ENCODE measurements at regions not wholly inside any gene's neighbourhood (a gene's known extent, or its start where the extent isn't known, plus 50 kb on each side); places are given as distances from the start of the nearest gene placed in this dataset.
A peak's percentile ranks its signal among the peaks of the same experiment; 100 is the strongest.

DNA sequence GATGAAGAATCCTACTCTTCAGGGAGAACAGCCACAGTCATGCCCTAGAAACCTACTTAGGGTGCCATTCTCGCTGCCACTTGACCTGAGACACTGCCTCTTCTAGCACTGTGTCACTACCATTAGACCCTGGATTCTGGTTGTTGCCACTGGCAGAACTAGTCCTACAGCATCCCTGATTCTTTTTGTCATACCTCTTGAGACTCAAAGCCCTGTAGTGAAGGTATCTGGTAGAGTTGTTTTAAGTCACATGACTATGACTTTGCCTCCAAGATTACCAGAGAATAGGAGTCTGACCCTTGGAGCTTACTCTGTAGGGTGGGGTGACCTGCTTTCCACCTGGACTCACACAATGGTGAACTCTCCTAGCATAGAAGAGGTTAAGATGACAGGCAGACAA, 296.7 kb downstream of the TNS1 start:
- no peaks in the 10 kb centered on the region for H3K27me3 ChIP-seq (replicated peaks; ENCODE audit: control insufficient read depth, insufficient read depth, low read length)

DNA sequence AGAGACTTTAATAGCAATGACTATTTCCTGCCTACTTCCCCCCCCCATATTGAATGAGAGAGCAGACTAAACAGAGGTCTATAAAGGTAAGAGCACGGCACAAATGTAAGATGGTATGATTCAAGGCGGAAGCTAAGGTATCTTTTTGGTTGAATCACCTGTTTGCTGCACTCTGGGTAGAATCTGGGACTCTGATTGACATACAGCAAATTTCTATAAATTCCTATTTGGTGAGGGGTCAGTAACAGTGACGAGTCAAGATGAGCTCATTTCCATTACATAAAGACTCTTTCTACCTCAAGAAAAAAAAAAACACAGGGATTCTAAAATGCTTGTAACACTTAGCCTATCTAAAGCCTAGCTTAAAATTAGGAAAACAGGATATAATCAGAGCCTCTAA, 297.3 kb downstream of the TNS1 start:
- no peak overlapping the region for H3K9ac ChIP-seq (ENCODE audit: low read length)
- H3K4me3 ChIP-seq (ENCODE audit: low read length): no peak overlapping the region

More for the DNA sequence above, 296.7 kb downstream of the TNS1 start:
- no peaks in the 10 kb centered on the region for H3K36me3 ChIP-seq (ENCODE audit: control insufficient read depth, insufficient read depth, low read length, severe bottlenecking)
- peaks cover 24% of the 10 kb centered on the region for H3K4me1 ChIP-seq (ENCODE audit: control insufficient read depth, insufficient read depth, low read length)
- no peak overlapping the region for H3K9ac ChIP-seq (ENCODE audit: low read length)
- no peak for DNase-seq (ENCODE audit: low read depth)
- H3K9me3 ChIP-seq (ENCODE audit: control insufficient read depth, low read length): no peaks in the 10 kb centered on the region
- no peak overlapping the region for H3K4me3 ChIP-seq (ENCODE audit: low read length)

DNA sequence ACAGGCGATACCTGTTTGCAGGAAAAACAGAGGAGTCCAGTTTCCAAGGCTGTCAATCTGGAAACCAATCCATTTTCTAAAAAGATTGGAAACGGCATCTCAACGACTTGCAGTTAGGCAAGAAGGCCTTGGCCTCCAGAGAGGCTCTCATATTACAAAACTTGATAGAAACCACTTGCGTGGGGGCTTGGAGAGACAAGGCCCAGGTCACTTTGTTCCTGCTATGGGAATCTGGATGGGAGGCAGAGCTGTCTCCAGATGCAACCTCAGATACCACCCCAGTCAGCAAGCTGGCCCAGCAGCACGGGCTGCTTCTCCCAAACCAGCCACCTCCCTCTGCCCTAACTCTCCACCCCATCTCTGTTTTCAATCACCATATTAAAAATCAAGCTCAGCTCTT, 298.8 kb downstream of the TNS1 start:
- no peak overlapping the region for H3K4me3 ChIP-seq (ENCODE audit: low read length)
- peaks cover 10% of the 10 kb centered on the region for H3K4me1 ChIP-seq (ENCODE audit: control insufficient read depth, insufficient read depth, low read length)
- H3K9me3 ChIP-seq (ENCODE audit: control insufficient read depth, low read length): no peaks in the 10 kb centered on the region
- no peak overlapping the region for H3K9ac ChIP-seq (ENCODE audit: low read length)
- no peaks in the 10 kb centered on the region for H3K27me3 ChIP-seq (replicated peaks; ENCODE audit: control insufficient read depth, insufficient read depth, low read length)
- DNase-seq (ENCODE audit: low read depth): no peak
- no peaks in the 10 kb centered on the region for H3K36me3 ChIP-seq (ENCODE audit: control insufficient read depth, insufficient read depth, low read length, severe bottlenecking)

More for the DNA sequence above, 297.3 kb downstream of the TNS1 start:
- Histone ChIP-seq H3K9me3 (ENCODE audit: control insufficient read depth, low read length) (no peaks in the 10 kb centered on the region), H3K4me1 (ENCODE audit: control insufficient read depth, insufficient read depth, low read length) (peaks cover 17% of the 10 kb centered on the region), H3K36me3 (ENCODE audit: control insufficient read depth, insufficient read depth, low read length, severe bottlenecking) (no peaks in the 10 kb centered on the region), H3K27me3 (replicated peaks; ENCODE audit: control insufficient read depth, insufficient read depth, low read length) (no peaks in the 10 kb centered on the region)
- DNase-seq (ENCODE audit: low read depth): no peak

DNA sequence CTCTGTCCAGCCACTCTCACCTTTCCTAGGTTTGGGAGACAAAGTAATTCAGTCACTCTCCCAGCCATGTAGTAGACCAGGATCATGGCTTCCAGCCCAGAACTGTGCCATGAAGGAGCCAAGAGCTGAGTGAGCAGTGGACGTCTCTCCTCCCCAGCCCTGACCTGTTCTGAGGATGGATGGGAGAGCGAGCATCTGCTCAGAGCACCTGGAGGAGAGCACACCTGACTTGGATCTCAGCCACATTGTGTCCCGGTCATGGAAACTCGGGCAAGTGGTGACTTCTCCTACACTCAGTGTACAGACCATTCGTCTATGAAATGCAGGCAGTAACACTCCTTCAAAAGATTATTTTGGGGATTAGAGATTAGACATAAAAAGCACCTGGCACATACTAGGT, 299.7 kb downstream of the TNS1 start:
- Histone ChIP-seq H3K36me3 (ENCODE audit: control insufficient read depth, insufficient read depth, low read length, severe bottlenecking) (no peaks in the 10 kb centered on the region), H3K27me3 (replicated peaks; ENCODE audit: control insufficient read depth, insufficient read depth, low read length) (no peaks in the 10 kb centered on the region), H3K4me3 (ENCODE audit: low read length) (no peak overlapping the region), H3K4me1 (ENCODE audit: control insufficient read depth, insufficient read depth, low read length) (peaks cover 10% of the 10 kb centered on the region), H3K9ac (ENCODE audit: low read length) (no peak overlapping the region), H3K9me3 (ENCODE audit: control insufficient read depth, low read length) (no peaks in the 10 kb centered on the region)
- DNase-seq (ENCODE audit: low read depth): no peak

DNA sequence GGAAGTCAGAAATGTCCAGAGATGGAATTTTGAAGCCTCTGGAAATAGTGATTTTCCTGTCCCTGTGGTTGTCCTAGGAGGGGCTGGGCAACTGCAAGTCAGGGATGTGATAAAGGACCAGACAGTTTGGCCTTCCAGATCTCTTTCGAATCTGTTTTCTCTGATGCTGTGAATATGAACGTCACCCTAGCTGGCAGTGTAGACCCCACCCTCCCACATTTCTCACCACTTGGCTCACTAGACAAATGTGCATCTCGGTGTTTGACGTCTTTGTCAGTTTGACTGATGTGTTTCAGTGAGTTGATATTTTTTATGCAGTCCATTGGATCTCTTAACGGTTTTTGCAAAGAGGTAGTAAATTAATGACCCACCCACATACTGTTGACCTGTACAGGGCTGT, 301.2 kb downstream of the TNS1 start:
- no peaks in the 10 kb centered on the region for H3K9me3 ChIP-seq (ENCODE audit: control insufficient read depth, low read length)
- no peaks in the 10 kb centered on the region for H3K36me3 ChIP-seq (ENCODE audit: control insufficient read depth, insufficient read depth, low read length, severe bottlenecking)
- H3K9ac ChIP-seq (ENCODE audit: low read length): no peak overlapping the region
- no peak for DNase-seq (ENCODE audit: low read depth)
- H3K4me3 ChIP-seq (ENCODE audit: low read length): no peak overlapping the region
- no peaks in the 10 kb centered on the region for H3K4me1 ChIP-seq (ENCODE audit: control insufficient read depth, insufficient read depth, low read length)
- no peaks in the 10 kb centered on the region for H3K27me3 ChIP-seq (replicated peaks; ENCODE audit: control insufficient read depth, insufficient read depth, low read length)

DNA sequence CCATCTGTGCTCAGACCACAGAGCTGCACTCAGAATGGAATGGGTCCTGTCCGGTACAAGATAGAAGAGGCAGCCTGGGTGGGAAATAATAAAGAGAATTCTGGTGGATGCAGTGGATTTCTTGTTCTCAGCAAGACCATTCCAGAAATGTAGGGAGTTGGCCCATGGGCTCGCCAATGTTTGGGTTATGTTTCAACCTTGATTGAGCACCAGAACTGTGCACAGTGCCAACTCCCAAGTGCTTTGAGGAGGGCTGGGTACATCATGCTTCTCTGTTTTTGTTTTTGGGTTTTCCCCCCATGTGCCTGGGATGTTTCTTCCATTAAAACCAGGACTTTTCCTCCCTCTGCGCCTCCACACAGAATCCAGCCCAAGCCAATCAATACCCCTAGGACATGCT, 304.1 kb downstream of the TNS1 start:
- Histone ChIP-seq H3K9me3 (ENCODE audit: control insufficient read depth, low read length) (no peaks in the 10 kb centered on the region), H3K4me3 (ENCODE audit: low read length) (no peak overlapping the region), H3K9ac (ENCODE audit: low read length) (no peak overlapping the region), H3K27me3 (replicated peaks; ENCODE audit: control insufficient read depth, insufficient read depth, low read length) (no peaks in the 10 kb centered on the region), H3K4me1 (ENCODE audit: control insufficient read depth, insufficient read depth, low read length) (peaks cover 16% of the 10 kb centered on the region), H3K36me3 (ENCODE audit: control insufficient read depth, insufficient read depth, low read length, severe bottlenecking) (no peaks in the 10 kb centered on the region)
- no peak for DNase-seq (ENCODE audit: low read depth)

DNA sequence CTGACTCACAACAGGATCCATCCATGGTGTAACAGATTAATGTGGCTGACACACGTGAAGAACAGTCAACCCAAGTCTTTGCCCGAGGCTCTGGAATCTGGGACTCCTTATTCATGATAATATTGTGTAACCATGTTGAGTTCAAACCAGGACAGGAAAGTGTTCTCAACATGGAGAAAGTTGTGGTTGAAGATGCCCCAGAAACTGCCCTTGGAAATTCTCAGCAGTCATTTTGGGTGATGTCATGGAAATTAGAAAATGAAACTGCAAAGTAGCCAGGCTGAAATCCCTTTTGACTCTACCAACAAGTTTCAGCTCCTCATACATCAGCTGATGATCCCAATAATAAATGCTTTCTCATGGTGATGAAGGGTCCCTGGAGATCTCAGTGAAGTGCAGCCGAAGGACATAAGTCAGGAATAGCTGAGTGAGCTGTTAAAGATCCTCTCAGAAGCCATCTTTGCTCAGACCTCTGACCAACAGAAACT, 307.7 kb downstream of the TNS1 start:
- peak overlapping the region; percentile 30 for H3K4me3 ChIP-seq (ENCODE audit: low read length)
- no peaks in the 10 kb centered on the region for H3K27me3 ChIP-seq (replicated peaks; ENCODE audit: control insufficient read depth, insufficient read depth, low read length)
- H3K9ac ChIP-seq (ENCODE audit: low read length): peak overlapping the region; percentile 59
- DNase-seq (ENCODE audit: low read depth): peak; percentile 99
- peaks cover 29% of the 10 kb centered on the region for H3K4me1 ChIP-seq (ENCODE audit: control insufficient read depth, insufficient read depth, low read length)
- no peaks in the 10 kb centered on the region for H3K9me3 ChIP-seq (ENCODE audit: control insufficient read depth, low read length)
- H3K36me3 ChIP-seq (ENCODE audit: control insufficient read depth, insufficient read depth, low read length, severe bottlenecking): no peaks in the 10 kb centered on the region

DNA sequence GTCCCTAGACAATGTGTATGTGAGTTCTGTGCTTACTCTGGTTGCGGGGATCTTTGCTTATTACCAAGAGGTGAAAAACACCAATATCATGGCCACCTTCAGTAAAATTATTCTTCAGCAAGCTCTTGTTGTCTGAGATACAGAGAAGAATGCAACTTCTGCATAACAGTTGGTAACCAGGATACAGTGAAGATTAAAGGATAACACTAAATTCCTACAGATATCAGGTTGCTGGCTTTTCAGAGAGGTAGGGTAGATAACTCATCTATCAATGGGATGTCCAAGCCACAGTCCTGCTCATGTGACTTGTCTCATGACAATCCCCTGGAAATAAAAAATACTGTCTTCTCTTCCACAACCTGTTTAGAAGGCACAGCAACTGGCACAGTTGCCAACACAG, 308.5 kb downstream of the TNS1 start:
- Histone ChIP-seq H3K9me3 (ENCODE audit: control insufficient read depth, low read length) (no peaks in the 10 kb centered on the region), H3K4me1 (ENCODE audit: control insufficient read depth, insufficient read depth, low read length) (peaks cover 29% of the 10 kb centered on the region), H3K27me3 (replicated peaks; ENCODE audit: control insufficient read depth, insufficient read depth, low read length) (no peaks in the 10 kb centered on the region), H3K36me3 (ENCODE audit: control insufficient read depth, insufficient read depth, low read length, severe bottlenecking) (no peaks in the 10 kb centered on the region), H3K4me3 (ENCODE audit: low read length) (no peak overlapping the region), H3K9ac (ENCODE audit: low read length) (peak overlapping the region; percentile 0)
- DNase-seq (ENCODE audit: low read depth): no peak

DNA sequence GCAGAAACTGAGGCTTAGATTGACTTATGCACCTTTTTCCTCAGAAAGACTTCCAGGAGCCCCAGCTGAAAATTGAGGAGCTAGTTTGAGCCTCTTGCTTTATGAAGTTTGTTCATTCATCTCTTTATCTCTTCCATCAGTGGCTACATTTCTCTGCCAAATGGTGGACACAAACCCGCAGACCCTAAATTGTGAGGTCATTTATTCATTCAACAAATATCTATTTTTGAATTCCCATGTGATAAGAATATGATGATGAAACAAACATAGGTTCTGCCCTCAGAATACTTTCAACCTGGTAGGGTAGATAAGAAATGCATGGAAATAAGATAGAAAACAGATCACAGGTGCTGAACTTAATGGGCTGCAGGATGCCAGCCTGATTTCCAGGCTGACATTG, 309.4 kb downstream of the TNS1 start:
- Histone ChIP-seq H3K4me1 (ENCODE audit: control insufficient read depth, insufficient read depth, low read length) (peaks cover 34% of the 10 kb centered on the region), H3K4me3 (ENCODE audit: low read length) (no peak overlapping the region), H3K9ac (ENCODE audit: low read length) (no peak overlapping the region), H3K9me3 (ENCODE audit: control insufficient read depth, low read length) (no peaks in the 10 kb centered on the region), H3K36me3 (ENCODE audit: control insufficient read depth, insufficient read depth, low read length, severe bottlenecking) (no peaks in the 10 kb centered on the region), H3K27me3 (replicated peaks; ENCODE audit: control insufficient read depth, insufficient read depth, low read length) (no peaks in the 10 kb centered on the region)
- DNase-seq (ENCODE audit: low read depth): no peak

DNA sequence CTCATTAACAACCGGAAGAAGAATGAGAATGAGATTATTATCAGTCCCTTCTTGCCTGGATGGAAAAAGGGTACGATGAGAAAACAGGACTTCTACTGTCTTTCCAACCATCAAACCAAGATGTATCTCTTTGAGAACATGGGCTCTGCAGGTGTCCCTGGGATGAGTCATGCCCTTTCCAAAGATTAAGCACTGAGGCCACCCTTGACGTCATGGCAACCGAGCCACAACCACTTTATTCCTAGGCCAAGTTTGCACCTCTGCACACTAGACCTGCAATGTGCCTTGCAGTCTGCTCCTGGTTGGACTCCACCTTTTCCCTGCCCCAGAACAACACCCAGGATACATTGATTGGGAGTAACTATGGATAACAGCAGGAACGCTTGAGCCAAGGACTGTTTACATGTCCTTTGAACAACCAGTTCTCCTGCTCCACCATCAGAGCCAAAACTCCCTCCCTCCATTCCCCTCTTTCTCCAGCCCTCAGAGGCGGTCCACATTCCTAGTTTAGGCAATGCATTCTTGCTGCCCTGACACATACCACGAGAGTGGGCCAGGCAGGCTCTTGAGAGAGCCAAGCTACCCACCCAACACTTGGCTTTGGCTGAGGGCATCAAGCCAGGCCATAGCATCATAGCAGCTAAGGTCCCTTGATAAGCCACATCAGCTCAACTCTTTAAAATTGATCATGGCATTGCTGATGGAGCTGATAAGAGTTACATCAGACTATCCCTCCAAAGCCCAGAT, 310.7 kb downstream of the TNS1 start:
- Histone ChIP-seq H3K9ac (ENCODE audit: low read length) (peak overlapping the region; percentile 13), H3K4me1 (ENCODE audit: control insufficient read depth, insufficient read depth, low read length) (peaks cover 41% of the 10 kb centered on the region), H3K27me3 (replicated peaks; ENCODE audit: control insufficient read depth, insufficient read depth, low read length) (no peaks in the 10 kb centered on the region), H3K36me3 (ENCODE audit: control insufficient read depth, insufficient read depth, low read length, severe bottlenecking) (no peaks in the 10 kb centered on the region), H3K9me3 (ENCODE audit: control insufficient read depth, low read length) (no peaks in the 10 kb centered on the region), H3K4me3 (ENCODE audit: low read length) (no peak overlapping the region)
- DNase-seq (ENCODE audit: low read depth): peak; percentile 72

DNA sequence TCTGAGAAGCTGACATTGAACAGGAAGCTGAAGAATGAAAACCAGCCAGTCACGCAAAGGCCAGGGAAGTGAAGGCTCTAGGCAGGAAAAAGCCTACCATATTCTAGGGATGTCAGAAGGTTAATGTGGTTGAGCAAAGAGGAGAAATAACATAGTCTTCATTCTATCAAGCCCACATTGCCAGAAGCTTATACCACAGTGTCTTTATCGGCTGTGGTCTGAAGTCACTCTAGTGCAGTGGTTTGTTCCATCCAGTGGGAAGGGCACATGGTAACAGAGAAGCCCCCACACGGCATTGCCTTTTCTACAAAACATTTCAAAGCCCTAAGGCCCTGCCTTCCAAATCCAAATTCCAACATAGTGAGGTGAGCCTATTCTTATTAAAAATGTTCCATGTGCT, 311.3 kb downstream of the TNS1 start:
- Histone ChIP-seq H3K4me3 (ENCODE audit: low read length) (no peak overlapping the region), H3K9ac (ENCODE audit: low read length) (no peak overlapping the region), H3K27me3 (replicated peaks; ENCODE audit: control insufficient read depth, insufficient read depth, low read length) (no peaks in the 10 kb centered on the region), H3K4me1 (ENCODE audit: control insufficient read depth, insufficient read depth, low read length) (peaks cover 42% of the 10 kb centered on the region), H3K9me3 (ENCODE audit: control insufficient read depth, low read length) (no peaks in the 10 kb centered on the region), H3K36me3 (ENCODE audit: control insufficient read depth, insufficient read depth, low read length, severe bottlenecking) (no peaks in the 10 kb centered on the region)
- no peak for DNase-seq (ENCODE audit: low read depth)

DNA sequence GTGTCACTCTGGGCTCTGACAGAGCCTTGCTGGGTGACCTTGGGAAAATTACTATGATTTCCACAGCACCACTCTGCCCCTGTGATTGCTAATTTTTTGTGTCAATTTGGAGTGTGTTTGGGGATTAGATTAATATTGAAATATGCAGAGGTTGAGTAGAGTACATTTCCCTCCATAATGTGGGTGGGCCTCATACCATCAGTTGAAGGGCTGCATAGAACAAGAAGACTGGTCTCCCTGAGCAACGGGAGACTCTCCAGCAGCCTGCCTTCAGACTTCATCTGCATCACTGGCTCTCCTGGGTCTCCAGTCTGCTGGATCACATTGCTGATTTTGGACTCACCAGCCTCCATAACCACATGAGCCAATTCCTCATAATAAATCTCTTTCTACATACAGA, 313.7 kb downstream of the TNS1 start:
- Histone ChIP-seq H3K9ac (ENCODE audit: low read length) (no peak overlapping the region), H3K36me3 (ENCODE audit: control insufficient read depth, insufficient read depth, low read length, severe bottlenecking) (no peaks in the 10 kb centered on the region), H3K27me3 (replicated peaks; ENCODE audit: control insufficient read depth, insufficient read depth, low read length) (no peaks in the 10 kb centered on the region), H3K9me3 (ENCODE audit: control insufficient read depth, low read length) (no peaks in the 10 kb centered on the region), H3K4me3 (ENCODE audit: low read length) (no peak overlapping the region), H3K4me1 (ENCODE audit: control insufficient read depth, insufficient read depth, low read length) (peaks cover 49% of the 10 kb centered on the region)
- no peak for DNase-seq (ENCODE audit: low read depth)

Data from adipocyte (in vitro differentiated cells).